HG03045 (cell line): ENCODE measurements at regions not wholly inside any gene's neighbourhood (a gene's known extent, or its start where the extent isn't known, plus 50 kb on each side); places are given as distances from the start of the nearest gene placed in this dataset.
"Not testable (repeated sequence)": the region's sequence is repeated elsewhere in the genome, so short reads cannot be mapped to it uniquely, and the experiment has no call there.

Source experiments
- ATAC-seq: cut with Tn5 transposase; IDR thresholded peaks from one replicate; pipeline ENCODE4 v1.9.1; 2021; ENCODE audit warnings: mild to moderate bottlenecking, moderate library complexity; ENCODE audit not compliant: unreplicated experiment

DNA sequence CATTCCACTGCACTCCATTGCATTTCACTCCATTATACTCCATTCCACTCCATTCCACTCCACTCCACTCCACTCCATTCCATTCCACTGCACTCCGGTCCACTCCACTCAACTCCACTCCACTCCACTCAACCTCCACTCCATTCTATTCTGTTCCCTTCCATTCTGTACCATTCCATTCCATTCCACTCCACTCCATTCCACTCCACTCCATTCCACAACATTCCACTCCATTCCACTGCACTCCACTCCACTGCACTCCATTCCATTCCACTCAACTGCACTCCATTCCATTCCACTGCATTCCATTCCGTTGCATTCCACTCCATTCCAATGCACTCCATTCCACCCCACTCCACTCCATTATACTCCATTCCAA is 2565.3 kb upstream of the TPTE start:
- not testable (repeated sequence) for ATAC-seq

DNA sequence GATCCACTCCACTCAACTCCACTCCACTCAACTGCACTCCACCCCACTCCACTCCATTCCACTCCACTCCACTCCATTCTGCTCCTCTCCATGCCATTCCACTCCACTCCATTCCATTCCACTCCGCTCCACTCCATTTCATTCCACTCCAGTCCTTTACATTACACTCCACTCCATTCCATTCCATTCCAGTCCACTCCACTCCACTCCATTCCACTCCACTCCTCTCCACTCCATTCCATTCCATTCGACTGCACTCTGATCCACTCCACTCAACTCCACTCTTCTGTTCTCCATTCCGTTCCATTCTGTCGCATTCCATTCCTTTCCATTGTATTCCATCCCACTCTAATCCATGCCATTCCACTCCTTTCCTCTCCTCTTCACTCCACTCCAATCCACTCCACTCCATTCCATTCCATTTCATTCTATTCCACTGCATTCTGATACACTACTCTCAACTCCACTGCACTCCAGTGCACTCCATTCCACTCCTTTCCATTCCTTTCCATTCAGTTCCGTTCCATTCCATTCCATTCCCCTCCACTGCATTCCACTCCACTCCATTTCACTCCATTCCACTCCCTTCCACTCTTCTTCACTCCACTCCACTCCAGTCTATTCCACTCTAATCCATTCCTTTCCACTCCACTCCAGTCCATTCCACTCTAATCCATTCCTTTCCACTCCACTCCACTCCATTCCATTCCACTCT is 2564.2 kb upstream of the TPTE start:
- ATAC-seq: not testable (repeated sequence)

- ATAC-seq: no peak
These were observed 2563.7 kb upstream of the TPTE start for GRCh38 chr21:7957713-7958064.
